ENCODE measurements at regions not wholly inside any gene's neighbourhood (a gene's known extent, or its start where the extent isn't known, plus 50 kb on each side); places are given as distances from the start of the nearest gene placed in this dataset.

DNA sequence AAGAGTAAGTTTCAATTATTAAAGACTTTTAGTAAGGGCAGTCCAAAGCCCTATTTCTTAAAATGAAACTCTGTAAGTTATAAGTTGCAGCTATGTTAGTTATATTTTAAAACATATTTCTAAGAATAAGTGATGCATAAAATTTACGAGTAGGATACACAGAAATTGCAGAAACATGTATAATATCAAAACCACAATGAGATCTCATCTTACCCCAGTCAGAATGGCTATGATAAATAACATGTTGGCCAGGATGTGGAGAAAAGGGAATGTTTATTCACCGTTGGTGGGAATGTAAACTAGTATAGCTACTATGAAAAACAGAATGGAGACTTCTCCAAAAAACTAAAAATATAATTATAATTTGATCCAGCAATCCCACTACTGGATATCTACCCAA is 201.2 kb downstream of the CBLN2 start:
- FAIRE-seq = no peak

DNA sequence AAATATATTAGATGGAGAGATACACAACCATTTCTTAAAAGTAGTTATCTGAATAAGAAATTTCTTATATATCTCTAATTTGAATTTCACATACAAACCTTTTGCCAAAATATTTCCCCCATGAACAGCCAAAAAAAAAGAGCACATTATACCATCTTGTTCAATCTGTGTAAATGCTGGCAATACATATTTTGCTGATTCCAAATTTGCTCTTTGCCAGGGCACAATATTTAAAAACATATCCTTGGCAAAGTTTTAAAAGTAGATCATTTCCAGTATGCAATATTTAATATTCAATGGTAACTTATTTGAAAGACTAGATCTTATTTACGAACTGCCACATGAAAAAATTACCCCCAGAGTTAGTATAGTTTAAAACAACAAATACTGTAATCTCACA is 204.2 kb downstream of the CBLN2 start:
- FAIRE-seq = no peak

DNA sequence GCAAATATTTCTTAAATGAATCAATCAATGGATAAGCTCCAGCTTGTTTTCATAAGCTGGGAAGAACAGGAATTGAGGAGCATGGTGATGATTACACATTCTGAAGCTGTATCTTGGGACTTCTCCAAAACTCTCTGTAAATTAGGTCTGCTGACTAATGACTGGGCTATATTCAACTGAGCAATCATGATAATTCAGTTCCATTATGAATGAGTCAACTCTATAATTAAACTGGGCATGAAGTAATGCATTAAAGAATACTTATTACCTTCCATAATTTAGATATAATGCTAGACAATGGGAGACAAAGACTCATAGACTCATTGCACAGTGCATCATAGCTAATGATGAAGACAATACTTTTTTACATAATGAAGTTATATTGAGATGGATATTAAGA is 207.4 kb downstream of the CBLN2 start:
- FAIRE-seq = no peak

DNA sequence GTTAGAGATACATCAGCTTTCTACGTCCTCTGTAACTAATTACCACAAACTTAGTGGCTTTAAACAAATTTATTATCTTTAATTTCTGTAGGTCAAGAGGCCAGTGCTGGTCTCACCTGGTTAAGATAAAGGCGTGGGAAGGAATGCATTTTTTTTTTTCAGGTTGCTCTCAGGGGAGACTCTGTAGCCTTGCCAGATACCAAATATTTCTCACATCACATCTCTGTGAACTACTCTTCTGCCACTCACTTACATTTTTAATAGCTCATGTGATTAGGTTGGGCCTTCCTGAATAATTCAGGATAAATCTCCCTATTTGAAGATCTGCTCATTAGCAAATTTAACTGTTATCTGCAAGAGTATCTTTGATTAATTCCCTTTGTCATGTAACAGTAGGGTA is 214.6 kb downstream of the CBLN2 start:
- no peak for FAIRE-seq

DNA sequence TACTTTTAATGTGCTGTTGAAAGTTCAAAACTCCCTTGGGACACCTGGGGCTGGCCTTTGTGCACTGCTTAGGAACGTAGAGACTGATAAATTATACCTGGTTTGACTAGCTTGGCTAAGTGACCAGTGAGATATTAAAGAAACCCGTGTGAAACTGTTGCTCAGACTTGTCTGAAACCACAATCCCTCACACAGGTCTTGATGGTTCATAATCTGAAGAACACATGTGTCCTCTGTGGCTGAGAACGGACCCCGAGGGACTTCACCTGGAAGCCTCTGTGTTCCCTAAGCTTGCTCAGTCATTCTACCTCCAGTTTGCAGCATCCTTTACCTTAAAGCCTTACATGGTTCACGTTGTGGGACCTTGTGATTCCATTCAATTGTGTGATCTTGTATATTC is 218.8 kb downstream of the CBLN2 start:
- FAIRE-seq = no peak

DNA sequence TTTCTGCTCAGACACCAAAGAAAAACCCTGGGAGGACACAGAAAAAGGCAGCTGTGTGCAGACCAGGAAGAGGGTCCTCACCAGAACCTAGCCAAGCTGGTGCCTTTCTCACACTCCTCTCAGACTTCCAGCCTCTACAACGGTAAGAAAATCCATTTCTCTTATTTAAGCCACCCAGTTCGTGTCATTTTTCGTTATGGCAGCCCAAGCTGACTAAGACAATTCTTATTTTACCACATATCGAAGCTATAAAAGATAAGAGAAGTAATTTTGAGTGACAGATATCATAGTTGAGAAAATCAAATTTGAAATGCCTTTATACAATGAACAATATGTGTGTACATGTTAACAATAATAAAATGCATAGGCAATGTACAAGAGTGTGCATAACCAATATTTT is 219.5 kb downstream of the CBLN2 start:
- no peak for FAIRE-seq

DNA sequence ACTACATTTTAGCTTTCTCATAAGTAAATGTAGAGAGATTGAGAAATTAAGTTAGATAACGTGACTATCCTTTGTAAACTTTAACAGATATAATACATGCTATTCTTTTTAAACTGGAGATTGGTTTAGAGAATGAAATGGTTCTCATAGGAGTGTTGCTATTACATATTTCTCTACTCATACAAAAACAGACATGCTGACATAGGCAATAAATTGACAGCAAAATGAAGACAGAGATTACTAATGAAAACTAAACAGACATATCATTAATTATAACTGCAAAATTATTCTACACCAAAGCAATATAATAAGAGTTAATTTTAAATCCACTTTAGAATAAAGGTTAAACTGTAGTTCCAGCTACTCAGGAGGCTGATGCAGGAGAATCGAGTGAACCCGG is 227.6 kb downstream of the CBLN2 start:
- no peak for FAIRE-seq

DNA sequence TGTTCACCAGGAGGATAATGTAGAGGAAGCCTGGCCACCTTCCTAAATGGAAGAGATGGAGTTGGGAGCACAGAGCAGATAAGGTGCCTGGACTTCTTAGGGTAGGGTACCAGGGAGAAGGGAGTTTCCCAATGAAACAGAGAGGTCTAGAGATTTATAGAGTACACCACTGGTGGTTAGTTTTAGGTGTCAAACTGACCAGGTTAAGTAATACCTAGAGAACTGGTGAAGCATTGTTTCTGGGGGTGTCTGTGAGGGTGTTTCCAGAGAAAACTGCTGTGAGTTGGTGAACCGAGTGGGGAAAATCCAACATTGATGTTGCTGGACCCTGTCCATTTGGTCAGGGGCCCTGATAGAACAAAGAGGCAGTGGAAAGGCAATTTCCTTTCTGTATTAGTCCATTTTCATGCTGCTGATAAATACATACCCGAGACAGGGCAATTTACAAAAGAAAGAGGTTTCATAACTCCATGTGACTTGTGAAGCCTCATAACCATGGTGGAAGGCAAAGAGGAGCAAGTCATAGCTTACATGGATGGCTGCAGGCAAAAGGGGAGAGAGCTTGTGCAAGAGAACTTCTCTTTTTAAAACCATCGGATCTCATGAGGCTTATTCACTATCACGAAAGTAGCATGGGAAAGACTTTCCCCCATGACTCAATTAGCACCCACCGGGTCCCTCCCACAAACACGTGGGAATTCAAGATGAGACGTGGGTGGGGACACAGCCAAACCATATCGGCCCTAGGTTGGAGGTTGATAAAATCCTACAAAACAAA is 260.8 kb downstream of the CBLN2 start:
- no peak for FAIRE-seq

DNA sequence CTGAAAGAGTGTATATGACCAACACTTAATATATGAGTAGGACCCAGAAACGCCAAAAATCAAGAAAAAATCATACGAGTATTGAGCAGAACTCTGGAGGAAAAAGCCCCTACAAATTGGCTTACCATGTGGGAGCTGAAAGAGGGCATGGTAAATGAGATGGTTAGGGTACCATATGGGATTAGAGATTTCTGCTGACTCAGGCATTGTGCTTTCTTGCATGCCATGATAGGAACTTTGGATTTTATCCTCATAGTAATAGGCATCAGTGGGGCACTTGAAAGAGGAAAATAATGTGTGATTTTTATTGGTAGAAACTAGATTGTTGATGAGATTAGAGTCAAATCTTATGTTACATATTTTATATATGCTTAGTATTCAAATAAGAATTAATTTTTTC is 271.1 kb downstream of the CBLN2 start:
- no peak for FAIRE-seq

DNA sequence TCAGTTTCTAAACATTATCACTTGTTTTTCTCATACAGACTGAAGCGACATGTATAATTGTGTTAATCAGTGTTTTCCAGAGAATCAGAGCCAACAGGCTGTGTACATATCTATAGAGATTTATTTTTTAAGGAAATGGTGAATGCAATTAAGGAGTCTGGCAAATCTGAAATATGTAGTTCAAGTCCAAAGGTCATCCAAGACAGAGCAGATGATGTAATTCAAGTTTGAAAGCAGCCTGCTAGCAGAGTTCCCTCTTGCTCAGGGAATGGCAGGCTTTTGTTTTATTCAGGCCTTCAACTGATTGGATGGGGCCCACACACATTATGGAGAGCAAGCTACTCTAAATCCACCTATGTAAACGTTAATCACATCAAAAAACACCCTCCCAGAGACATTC is 282.6 kb downstream of the CBLN2 start:
- FAIRE-seq = no peak

DNA sequence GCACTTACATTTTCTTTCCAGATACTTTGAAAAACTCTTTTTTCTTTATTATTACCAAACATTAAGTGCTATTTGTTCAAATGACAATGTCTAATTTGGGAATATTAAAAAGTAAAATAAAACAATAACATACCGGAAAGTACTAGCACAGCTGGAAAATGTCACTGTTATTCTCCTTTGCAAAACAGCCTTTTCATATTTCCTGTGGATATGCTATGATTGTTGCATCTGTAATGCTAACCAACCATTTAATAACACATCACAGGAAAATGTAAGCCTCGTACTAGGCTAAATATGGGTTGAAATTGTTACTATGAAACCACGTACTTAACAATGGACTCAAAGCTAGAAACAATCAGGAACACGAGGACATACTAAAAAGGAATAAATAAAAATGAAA is 298.1 kb downstream of the CBLN2 start:
- FAIRE-seq = no peak

DNA sequence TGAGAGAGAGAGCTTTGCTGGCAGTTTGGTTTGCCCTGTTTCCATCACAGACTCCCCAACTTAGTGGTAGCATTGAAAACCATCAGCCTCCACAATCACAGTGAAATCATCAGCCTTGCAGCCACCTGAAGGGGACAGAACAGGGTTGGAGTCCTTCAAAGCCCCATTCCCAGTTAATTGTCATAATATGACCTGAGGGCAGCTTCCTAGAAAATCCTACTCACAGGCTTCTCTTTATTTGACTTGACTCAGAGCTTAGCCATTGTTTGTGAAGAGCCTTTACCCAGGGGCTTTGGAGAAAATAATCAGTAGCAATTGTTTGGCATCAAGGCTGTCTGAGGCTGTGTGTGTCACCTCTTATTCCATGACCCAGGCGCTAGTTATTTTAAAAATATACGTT is 308.7 kb downstream of the CBLN2 start:
- no peak for FAIRE-seq

DNA sequence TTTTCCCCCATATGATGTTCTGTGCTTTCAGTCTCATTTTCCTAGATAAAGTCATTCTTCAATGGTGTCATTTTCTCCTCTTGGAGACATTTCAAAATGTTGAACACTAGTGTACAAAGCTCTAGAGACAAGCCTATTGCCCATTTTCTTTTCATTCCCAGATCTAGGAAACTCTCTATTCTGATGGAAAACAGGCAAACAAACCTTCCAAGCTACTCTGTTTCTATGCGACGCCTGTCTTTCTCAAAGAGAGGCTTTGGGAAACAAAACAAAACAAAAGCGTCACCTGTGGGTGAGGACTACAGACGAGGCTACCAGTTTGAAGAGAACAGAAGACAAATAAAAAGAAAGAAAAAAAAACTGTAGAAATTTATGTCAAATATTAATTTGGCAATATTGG is 311.0 kb downstream of the CBLN2 start:
- FAIRE-seq = no peak

DNA sequence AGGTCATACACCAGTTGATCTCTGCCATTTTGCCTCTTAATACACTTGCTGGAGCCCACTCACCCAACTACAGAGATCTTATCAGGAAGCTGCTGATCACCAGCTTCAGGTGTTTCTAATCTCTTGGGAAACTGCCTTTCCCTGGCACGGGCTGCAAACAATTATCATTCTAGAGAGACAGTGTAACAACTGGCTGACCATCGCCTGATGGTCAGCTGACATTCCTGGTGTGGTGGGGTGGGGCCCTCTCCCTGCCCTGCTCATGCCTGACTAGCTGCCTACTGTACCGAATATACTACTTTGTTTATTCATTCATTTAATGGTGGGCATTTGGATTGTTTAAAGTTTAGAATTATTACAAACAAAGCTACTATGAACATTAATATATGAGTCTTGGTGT is 311.5 kb downstream of the CBLN2 start:
- no peak for FAIRE-seq

DNA sequence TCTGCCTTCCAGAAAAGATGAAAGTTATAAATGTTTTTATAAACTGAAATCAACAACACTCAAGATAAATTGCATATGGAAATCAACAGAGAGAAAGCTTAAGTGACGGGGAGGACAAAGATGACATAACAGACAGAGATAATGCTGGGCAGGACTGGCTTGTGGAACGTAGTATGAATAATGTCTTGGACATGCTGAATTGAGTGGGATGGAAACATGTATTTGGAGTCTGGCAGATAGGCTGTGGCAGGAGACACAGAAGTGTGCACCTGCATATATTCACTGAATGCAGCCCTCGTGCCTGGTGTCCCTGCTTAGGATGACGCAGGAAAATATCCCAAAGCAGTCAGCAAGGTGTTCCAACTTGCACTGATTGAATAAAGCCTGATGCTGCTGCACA is 318.2 kb downstream of the CBLN2 start:
- no peak for FAIRE-seq

DNA sequence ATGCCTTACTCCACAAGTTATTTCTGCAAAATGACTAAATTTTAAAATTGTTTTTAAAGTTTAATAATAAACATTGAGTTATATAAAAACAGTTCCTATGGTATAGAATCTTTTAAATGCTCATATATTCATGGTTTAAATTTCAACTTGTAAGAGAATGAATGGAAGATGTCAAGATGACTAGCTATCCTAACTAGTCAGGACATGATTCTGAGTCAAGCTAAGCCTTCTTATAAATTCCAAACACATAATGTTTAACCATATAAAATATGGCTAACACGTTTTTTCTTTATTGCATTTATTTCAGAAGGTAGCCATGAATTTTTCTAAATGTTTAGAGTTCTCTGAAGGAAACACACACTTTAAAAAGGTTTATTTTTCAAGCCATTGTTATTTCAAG is 320.4 kb downstream of the CBLN2 start:
- no peak for FAIRE-seq

DNA sequence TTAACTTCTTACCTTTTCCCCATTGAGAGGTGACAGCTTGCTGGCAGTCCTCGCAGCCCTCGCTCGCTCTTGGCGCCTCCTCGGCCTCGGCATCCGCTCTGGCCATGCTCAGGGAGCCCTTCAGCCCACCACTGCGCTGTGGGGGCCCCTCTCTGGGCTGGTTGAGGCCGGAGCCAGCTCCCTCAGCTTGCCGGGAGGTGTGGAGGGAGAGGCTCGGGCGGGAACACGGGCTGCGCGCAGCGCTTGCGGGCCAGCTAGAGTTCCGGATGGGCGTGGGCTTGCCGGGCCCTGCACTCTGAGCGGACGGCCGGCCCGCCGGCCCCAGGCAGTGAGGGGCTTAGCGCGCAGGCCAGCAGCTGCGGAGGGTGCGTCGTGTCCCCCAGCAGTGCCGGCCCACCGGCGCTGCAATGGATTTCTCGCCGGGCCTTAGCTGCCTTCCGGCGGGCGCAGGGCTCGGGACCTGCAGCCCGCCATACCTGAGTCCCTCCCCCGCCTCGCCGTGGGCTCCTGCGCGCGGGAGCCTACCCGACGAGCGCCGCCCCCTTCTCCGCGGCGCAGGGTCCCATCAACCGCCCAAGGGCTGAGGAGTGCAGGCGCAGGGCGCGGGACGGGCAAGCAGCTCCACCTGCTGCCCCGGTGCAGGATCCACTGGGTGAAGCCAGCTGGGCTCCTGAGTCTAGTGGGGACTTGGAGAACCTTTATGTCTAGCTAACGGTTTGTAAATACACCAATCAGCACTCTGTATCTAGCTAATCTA is 335.0 kb downstream of the CBLN2 start:
- no peak for FAIRE-seq

DNA sequence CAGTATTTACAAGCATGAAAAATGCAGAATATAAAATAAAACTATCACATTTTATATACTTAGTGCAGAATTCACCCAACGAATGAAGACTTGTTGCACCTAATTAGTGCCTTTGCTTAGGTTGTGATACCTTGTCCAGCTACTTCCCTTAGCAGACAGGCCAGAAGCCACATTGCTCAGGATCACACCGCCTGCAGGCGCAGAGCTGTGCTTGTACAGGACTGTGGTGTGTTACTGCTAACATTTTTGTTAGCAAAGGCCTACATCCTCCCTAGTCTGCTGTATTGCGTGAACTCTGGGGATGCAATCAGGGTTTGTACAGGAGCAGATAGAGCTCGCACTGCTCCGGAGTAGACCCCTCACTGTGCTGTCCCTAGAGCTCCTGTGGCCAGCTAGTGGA is 336.9 kb downstream of the CBLN2 start:
- FAIRE-seq = no peak

DNA sequence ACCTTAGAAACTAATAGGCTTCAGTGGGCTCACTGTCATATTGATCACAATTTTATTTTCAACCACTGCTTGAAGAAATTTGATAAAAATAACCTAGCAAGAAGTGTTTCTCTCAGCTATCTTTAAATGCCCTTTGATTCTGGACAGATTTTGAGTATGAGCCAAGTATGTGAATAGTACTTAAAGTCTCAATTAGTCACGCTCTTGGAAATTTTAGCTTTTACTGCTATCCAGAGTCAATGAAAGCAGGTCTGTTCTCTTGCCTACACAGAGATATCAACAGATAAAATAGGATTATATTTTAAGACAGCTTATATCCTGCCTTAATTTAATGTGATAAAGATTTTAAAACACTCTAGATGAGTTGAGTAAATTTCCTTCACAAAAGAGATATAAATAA is 337.3 kb downstream of the CBLN2 start:
- no peak for FAIRE-seq

DNA sequence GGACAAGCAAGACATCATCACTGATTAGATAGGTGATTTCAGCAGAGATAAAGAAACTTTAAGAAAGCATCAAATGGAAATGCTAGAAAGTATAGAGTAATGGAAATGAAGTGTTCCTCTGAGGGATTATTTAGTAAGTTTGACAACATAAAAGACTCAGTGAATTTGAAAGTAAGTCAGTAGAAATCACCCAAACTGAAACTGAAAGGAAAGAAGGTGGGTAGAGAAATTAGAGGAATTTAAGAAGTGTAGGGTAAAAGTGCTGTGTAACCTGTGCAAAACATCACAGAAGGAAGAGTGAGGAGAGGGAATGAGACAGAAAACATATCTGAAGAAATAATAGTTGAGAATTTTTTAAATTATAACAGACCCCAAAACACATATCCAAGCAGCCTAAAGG is 343.1 kb downstream of the CBLN2 start:
- no peak for FAIRE-seq

DNA sequence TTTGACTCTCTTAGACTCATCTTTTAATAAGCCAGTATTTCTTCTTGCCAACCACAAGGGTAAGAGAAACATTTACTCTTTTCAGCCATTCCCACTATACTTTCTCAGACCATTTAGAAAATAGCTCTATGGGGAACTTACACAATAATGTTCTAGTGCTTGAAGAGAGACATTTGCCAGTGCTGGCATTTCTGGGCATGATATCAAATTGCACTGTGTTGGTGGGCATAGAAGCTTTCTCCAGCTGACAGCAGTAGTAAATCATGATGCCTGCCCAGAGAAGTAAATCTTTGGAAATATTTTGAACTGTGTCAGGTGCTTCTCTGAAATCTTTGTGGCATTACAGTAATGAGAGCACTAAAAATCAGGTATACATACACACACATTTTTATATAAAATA is 346.6 kb downstream of the CBLN2 start:
- no peak for FAIRE-seq

DNA sequence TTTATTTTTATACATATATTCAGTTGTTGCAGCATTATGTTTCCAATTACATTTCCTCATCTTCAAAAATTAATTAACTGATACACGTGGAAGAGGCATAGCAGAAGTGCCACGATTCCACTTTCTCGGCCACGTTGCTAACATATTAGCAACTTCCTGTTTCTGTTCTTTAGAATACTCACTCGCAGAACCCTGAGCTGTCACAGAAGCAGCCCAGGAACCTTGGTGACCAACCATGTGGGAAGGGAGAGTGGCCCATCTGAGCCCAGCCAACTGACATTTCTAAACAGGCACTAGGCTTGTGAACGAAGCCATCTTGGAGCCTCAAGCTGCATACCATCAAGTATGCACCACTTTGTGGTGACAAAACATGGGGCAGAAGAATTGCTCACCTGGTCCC is 350.1 kb downstream of the CBLN2 start:
- FAIRE-seq = no peak

DNA sequence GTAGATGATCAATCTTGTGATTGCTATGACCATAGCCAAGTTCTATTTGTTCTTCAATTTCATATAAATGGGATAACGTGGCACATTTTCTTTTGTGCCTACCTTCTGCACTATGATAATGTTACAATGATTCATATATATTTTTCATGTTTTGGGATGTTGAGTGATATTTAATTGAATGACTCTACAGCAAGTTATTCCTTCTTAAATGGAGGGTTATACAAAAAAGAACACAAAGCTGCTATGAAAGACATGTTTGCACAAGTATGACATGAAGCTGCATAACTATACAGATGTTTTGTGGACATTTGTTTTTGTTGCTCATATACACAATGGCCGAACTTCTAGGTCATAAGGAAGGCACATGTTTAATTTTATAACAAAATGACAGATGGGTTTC is 356.2 kb downstream of the CBLN2 start:
- FAIRE-seq = no peak

DNA sequence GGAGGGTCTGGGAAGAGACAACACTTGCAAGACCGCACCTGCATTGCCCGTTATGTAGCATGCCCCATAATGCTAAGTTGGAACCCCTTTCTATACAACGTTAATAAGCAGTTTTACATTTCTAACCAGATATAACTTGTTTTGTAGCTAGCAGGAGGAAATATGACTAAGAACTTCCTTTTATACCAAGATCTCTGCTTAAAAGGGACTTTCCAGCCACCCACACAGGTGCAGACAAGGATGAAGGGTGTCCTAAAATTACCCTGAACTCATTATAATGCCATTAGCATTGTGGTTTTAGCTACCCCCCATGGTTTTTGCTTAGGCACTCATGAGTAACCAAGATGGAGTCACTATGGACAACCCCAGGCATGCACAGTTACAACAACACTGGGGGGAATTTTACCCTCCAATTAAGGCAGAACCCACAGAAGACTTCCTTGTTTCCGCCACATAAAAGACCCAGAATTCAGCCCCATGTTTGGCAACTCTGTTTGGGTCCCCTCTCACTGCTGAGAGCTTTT is 362.8 kb downstream of the CBLN2 start:
- no peak for FAIRE-seq

Measured in endometrium (tissue), 2 donors.